ENCODE measurements at regions not wholly inside any gene's neighbourhood (a gene's known extent, or its start where the extent isn't known, plus 50 kb on each side); places are given as distances from the start of the nearest gene placed in this dataset.

DNA sequence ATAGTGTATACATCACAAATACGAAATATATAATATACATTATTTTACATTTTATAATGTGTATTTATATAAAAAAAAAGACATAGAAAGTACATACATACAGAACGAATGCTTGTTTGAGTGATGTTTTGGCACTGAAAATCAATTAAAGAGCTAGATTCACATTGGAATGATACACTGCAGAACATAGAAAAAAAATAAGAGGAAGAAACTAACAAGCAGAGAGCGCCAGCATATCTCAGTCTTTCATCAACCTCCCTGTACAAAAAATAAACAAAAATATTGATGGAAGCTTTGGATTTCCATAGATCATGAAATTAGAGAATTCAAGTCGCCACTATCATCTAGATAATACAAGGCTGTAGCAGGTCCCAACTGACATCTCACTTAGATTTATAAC is 420.6 kb downstream of the CENPC start:
- Histone ChIP-seq H3K4me1 (no peaks in the 10 kb centered on the region), H3K27me3 (no peaks in the 10 kb centered on the region), H3K27ac (no peak overlapping the region), H3K9ac (ENCODE audit: low read depth in 2 of 2, low read length in 2 of 2) (no peak overlapping the region), H3K9me3 (no peaks in the 10 kb centered on the region), H3K4me3 (no peak overlapping the region), H3K36me3 (no peaks in the 10 kb centered on the region)
- no peak for DNase-seq
- intact Hi-C loops (cut with DNase I) = no loop called here
- TF ChIP-seq, protein P1, sequence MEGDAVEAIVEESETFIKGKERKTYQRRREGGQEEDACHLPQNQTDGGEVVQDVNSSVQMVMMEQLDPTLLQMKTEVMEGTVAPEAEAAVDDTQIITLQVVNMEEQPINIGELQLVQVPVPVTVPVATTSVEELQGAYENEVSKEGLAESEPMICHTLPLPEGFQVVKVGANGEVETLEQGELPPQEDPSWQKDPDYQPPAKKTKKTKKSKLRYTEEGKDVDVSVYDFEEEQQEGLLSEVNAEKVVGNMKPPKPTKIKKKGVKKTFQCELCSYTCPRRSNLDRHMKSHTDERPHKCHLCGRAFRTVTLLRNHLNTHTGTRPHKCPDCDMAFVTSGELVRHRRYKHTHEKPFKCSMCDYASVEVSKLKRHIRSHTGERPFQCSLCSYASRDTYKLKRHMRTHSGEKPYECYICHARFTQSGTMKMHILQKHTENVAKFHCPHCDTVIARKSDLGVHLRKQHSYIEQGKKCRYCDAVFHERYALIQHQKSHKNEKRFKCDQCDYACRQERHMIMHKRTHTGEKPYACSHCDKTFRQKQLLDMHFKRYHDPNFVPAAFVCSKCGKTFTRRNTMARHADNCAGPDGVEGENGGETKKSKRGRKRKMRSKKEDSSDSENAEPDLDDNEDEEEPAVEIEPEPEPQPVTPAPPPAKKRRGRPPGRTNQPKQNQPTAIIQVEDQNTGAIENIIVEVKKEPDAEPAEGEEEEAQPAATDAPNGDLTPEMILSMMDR (IDR thresholded peaks at IDR 0.05) = no peak

DNA sequence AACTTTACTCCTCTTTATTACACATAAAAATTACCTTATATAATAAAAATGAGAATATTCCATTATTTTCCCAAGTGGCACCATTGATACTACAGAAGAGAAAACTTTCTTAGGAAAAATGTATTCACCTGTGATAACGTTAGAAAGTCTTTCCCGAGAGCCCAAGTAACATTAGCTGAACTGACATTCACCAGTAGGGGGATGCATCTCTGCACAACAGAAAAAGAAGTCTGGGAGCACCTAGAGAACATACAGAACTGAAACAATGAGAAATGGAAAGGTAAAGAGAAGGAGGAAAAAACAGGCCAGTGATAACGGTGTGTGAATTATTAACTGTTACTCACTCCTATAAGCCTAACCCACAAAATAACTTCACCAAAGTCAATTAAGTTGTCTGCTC is 423.3 kb downstream of the CENPC start:
- Histone ChIP-seq H3K27ac (no peak overlapping the region), H3K9me3 (no peaks in the 10 kb centered on the region), H3K4me1 (no peaks in the 10 kb centered on the region), H3K4me3 (no peak overlapping the region), H3K9ac (ENCODE audit: low read depth in 2 of 2, low read length in 2 of 2) (no peak overlapping the region), H3K36me3 (no peaks in the 10 kb centered on the region), H3K27me3 (no peaks in the 10 kb centered on the region)
- TF ChIP-seq, protein P1 (IDR thresholded peaks at IDR 0.05) = no peak
- intact Hi-C loops (cut with DNase I) = no loop called here
- no peak for DNase-seq

DNA sequence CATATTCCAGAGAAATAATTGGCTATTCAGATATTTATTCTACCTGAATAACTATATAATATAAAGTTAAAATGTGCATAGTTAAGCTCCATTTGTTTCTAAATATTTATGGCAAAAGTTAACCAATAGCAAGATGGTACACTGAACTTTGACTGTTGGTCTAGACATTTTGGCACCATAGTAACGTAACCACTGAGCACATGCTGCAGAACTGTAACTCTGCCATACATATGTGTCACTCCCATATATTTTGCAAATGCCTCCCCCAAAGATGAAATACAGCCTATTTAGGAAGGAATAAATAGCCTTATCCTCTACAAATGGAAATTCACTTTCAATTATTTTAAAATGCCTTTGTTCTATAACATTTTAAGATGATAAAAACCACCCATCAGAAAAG is 424.9 kb downstream of the CENPC start:
- no peak overlapping the region for H3K9ac ChIP-seq (ENCODE audit: low read depth in 2 of 2, low read length in 2 of 2)
- no peaks in the 10 kb centered on the region for H3K36me3 ChIP-seq
- DNase-seq = no peak
- H3K9me3 ChIP-seq = no peaks in the 10 kb centered on the region
- H3K27me3 ChIP-seq = no peaks in the 10 kb centered on the region
- intact Hi-C loops (cut with DNase I) = no loop called here
- H3K27ac ChIP-seq = no peak overlapping the region
- no peaks in the 10 kb centered on the region for H3K4me1 ChIP-seq
- no peak overlapping the region for H3K4me3 ChIP-seq
- TF ChIP-seq, protein P1 (IDR thresholded peaks at IDR 0.05) = no peak

DNA sequence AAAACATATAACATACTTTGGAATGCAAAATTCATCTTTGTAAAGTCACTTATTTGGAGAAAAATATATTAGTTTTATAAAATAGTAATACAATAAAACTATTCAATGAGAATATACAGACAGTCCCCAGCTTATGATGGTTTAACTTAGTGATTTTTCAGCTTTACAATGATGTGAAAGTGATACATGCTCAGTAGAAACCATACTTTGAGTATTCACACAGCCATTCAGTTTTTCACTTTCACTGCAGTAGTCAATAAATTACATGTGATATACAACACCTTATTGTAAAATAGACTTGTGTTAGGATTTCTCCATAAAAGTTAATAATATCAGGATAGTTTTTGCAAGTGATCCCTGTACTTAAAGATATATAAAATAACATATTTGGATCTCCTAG is 436.0 kb downstream of the CENPC start:
- DNase-seq = no peak
- TF ChIP-seq, protein P1 (IDR thresholded peaks at IDR 0.05) = no peak
- H3K4me3 ChIP-seq = no peak overlapping the region
- H3K9me3 ChIP-seq = no peaks in the 10 kb centered on the region
- no peaks in the 10 kb centered on the region for H3K36me3 ChIP-seq
- intact Hi-C loops (cut with DNase I) = no loop called here
- no peaks in the 10 kb centered on the region for H3K27me3 ChIP-seq
- no peaks in the 10 kb centered on the region for H3K4me1 ChIP-seq
- no peak overlapping the region for H3K9ac ChIP-seq (ENCODE audit: low read depth in 2 of 2, low read length in 2 of 2)
- H3K27ac ChIP-seq = no peak overlapping the region

DNA sequence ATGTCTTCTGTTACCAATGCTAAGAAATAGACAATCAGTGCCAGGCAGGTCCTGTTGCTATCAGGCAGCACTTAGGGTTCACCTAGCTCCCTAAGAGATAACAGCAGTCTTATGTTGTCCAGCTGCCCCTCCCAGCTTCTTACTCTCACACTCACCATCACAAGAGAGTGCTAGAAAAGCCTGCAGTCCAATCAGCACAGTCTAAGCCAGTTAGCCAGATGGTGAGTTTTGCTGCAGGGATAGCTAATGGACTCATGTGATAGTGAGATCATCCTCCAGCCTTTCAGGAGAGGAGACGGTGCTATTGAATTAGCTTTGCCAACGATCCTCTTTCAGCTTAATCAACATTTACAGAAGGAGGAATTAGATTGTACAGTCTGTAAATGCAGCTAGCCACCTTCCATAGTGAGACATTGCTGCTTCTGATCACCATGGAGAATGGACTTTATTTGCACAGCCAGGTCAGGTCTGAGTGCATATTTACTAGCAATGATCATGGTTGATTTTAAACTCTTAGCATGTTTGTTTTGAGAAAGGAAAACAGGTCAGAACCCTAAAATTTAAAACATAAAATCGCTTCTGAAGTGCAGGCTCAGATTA is 438.3 kb downstream of the CENPC start:
- no peak for DNase-seq
- H3K27ac ChIP-seq = no peak overlapping the region
- intact Hi-C loops (cut with DNase I) = no loop called here
- no peak overlapping the region for H3K4me3 ChIP-seq
- H3K27me3 ChIP-seq = no peaks in the 10 kb centered on the region
- no peaks in the 10 kb centered on the region for H3K36me3 ChIP-seq
- no peak overlapping the region for H3K9ac ChIP-seq (ENCODE audit: low read depth in 2 of 2, low read length in 2 of 2)
- no peaks in the 10 kb centered on the region for H3K9me3 ChIP-seq
- H3K4me1 ChIP-seq = no peaks in the 10 kb centered on the region
- TF ChIP-seq, protein P1 (IDR thresholded peaks at IDR 0.05) = no peak

Data from colonic mucosa (tissue), 4 donors.